Activated CD4-positive, alpha-beta T cell treated with anti-CD3 and anti-CD28 coated beads for 48 hours (primary cell): ENCODE measurements at regions not wholly inside any gene's neighbourhood (a gene's known extent, or its start where the extent isn't known, plus 50 kb on each side); places are given as distances from the start of the nearest gene placed in this dataset.

ENCODE experiments used
- DNase-seq: peaks from one replicate; pipeline ENCODE4 v3.0.0-alpha.2; 2020

GRCh38 chr5:10839916-10840599, 79.0 kb upstream of the DAP start:
- no peak for DNase-seq

DNA sequence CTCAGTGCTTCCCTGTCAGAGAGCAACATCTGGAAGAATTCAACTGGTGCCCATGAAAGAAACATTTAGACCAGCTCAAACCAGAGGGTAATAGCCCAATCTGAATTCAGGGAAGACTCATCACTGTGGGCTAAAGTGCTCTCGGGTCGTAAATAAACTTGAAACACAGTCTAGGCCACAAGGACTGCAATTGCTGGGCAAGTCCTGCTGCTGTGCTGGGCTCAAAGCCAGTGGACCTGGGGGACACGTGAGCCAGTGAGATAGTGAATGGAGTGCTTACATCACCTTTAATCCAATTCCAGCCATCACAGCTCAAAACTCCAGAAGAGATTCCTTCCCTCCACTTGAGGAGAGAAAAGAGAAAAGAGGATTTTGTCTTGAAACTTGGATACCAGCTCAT, 78.1 kb upstream of the DAP start:
- no peak for DNase-seq

GRCh38 chr5:10838038-10838437, 77.0 kb upstream of the DAP start:
- DNase-seq: no peak

GRCh38 chr5:10836986-10837385, 76.0 kb upstream of the DAP start:
- no peak for DNase-seq

DNA sequence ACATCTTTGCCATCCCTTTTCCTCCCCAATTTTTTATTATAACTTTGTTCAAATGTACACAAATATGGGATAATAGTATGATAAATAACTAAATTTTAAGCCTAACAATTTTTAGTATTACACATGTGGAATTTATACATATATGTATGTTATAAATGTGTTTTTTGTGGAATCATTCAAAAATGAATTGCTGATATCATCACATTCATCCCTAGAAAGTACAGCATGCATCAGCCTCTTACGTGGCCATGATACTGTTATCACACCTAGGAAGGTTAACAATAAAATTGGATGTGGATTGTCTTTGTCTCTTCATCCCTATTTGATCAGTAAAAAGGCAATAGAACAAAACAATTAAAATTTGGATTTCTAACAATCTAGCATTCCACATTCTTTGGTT, 73.7 kb upstream of the DAP start:
- no peak for DNase-seq

DNA sequence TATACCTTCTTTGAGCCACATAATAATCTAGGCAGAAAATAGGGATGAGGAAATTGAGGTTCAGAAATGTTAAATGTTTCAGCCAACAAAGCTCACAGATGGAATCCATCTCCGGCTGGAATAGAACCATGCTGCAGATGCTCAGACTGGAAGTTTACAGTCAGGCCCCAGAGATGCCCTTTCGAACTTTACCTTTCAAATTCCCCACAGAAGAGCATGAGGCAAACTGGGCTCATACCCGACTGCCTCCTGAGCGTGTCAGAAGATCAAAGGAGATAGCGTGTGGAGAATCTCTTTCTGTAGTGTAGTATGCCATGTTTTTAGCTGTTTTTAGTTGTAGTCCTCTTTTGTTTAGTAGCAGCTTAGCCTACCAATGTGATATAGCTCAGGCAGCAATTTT, 72.0 kb upstream of the DAP start:
- no peak for DNase-seq

GRCh38 chr5:10832421-10832820, 71.4 kb upstream of the DAP start:
- no peak for DNase-seq

GRCh38 chr5:10831419-10831818, 70.4 kb upstream of the DAP start:
- DNase-seq: no peak

DNA sequence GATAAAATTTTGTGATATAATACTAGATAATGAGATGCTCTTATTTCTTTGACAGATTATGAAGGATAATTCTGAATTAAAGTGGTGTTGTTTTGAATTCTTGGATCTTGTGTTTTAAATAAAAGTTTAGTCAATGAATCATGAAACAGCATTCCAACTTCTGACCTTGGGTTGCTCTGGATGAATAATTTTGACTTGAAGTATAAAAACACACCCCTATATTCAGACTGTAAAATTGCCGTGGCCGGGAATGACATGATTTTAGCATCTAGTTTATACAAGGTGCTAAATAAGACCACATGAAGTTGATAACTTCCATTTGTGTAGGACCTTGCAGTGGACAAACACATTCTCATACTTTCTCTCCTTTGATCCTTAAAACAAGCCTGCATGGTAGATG, 67.2 kb upstream of the DAP start:
- DNase-seq: no peak

DNA sequence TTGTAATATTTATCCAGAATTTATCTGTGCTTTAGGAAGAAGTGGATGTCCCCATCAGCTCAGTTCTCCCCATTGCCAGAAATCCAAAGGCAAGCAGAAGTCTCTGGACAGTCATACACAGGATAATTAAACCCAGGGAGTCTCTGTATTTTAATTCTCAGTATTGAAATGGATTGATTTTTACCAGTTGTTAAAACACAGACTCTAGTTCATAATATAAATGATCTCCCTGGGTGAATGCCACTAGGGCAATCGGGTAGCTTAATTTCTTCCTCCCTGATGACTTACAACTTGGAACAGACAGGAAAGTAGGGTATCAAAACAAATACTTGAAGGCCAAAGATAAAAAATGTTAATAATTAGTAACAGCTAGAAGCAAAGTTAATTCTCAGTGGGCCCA, 66.5 kb upstream of the DAP start:
- DNase-seq: no peak

DNA sequence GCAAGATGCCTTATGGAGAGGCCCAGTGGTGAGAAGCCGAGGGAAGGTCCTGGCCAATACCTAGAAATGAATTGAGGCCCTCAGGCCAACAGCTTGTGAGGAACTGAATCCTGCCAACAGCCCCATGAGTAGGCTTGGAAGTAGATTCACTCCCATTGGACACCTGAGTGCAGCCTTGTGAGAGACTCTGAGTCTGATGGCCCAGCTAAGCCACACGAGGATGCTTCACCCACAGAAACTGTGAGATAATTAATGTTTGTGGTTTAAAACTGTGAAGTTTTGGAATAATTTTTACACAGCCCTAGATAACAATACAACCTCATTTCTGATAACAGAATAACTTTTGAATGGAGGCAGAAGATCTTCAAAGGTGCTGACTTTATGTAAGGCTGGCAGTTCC, 65.9 kb upstream of the DAP start:
- DNase-seq: no peak

DNA sequence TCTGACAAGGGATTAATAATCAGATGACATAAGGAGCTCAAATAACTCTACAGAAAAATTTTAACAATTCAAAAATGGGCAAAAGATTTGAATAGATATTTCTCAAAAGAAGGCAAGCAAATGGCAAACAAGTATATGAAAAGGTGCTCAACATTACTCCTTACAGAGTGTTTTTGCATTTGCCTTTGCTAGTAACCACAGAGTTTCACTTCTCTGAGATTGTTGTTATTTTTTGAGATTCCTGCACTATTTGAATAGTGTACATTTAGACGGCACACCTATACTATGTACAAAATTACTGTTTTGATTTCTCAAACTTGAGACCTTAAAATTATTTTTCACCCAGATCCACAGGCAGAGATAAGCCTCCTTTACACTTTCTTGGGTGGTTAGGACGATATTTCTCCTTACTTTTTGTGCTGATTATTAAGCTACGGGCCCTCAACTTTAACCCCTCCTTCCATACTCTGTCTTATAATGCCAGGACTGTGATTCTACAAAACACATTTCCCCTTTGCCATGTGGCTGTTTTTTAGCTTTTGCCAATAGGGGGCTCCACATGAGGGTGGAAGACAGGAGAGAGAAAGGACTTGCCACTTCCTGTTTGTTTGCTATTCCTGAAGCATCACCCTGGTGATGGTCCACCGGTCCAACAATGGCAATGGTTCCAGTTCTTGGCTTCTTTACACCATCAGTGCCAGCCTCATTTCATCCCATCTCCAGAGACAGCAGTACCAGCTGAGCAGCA, 65.0 kb upstream of the DAP start:
- no peak for DNase-seq

GRCh38 chr5:10812218-10812617, 51.2 kb upstream of the DAP start:
- DNase-seq: no peak
